ENCODE measurements at regions not wholly inside any gene's neighbourhood (a gene's known extent, or its start where the extent isn't known, plus 50 kb on each side); places are given as distances from the start of the nearest gene placed in this dataset.
"Not testable (repeated sequence)": the region's sequence is repeated elsewhere in the genome, so short reads cannot be mapped to it uniquely, and the experiment has no call there.

- DNase-seq (ENCODE audit: extremely low read depth in 1 of 2, low read depth in 1 of 2), result not testable (repeated sequence)
These were observed 61.1 kb downstream of the DEFB131A start for GRCh38 chr4:9505341-9505740.

GRCh38 chr4:9506672-9507071, 62.5 kb downstream of the DEFB131A start:
- not testable (repeated sequence) for DNase-seq (ENCODE audit: extremely low read depth in 1 of 2, low read depth in 1 of 2)

GRCh38 chr4:9512941-9513340, 68.7 kb downstream of the DEFB131A start:
- DNase-seq (ENCODE audit: extremely low read depth in 1 of 2, low read depth in 1 of 2), result not testable (repeated sequence)

GRCh38 chr4:9519631-9520030, 75.4 kb downstream of the DEFB131A start:
- DNase-seq (ENCODE audit: extremely low read depth in 1 of 2, low read depth in 1 of 2), result not testable (repeated sequence)

GRCh38 chr4:9522903-9523302, 78.7 kb downstream of the DEFB131A start:
- DNase-seq (ENCODE audit: extremely low read depth in 1 of 2, low read depth in 1 of 2), result not testable (repeated sequence)

GRCh38 chr4:9524406-9524805, 80.2 kb downstream of the DEFB131A start:
- DNase-seq (ENCODE audit: extremely low read depth in 1 of 2, low read depth in 1 of 2), result not testable (repeated sequence)

- peak; percentile 11 to 51 for DNase-seq (ENCODE audit: extremely low read depth in 1 of 2, low read depth in 1 of 2)
These were observed 88.1 kb downstream of the DEFB131A start for GRCh38 chr4:9532134-9532862.

GRCh38 chr4:9532863-9533192, 88.6 kb downstream of the DEFB131A start:
- not testable (repeated sequence) for DNase-seq (ENCODE audit: extremely low read depth in 1 of 2, low read depth in 1 of 2)

GRCh38 chr4:9537101-9537500, 92.9 kb downstream of the DEFB131A start:
- DNase-seq (ENCODE audit: extremely low read depth in 1 of 2, low read depth in 1 of 2), result not testable (repeated sequence)

- DNase-seq (ENCODE audit: extremely low read depth in 1 of 2, low read depth in 1 of 2), result not testable (repeated sequence)
These were observed 95.8 kb downstream of the DEFB131A start for GRCh38 chr4:9539939-9540520.

GRCh38 chr4:9541388-9541915, 97.2 kb downstream of the DEFB131A start:
- DNase-seq (ENCODE audit: extremely low read depth in 1 of 2, low read depth in 1 of 2), result not testable (repeated sequence)

- DNase-seq (ENCODE audit: extremely low read depth in 1 of 2, low read depth in 1 of 2), result not testable (repeated sequence)
These were observed 100.6 kb downstream of the DEFB131A start for GRCh38 chr4:9544851-9545250.

- not testable (repeated sequence) for DNase-seq (ENCODE audit: extremely low read depth in 1 of 2, low read depth in 1 of 2)
These were observed 103.3 kb downstream of the DEFB131A start for GRCh38 chr4:9547470-9547869.

- not testable (repeated sequence) for DNase-seq (ENCODE audit: extremely low read depth in 1 of 2, low read depth in 1 of 2)
These were observed 111.9 kb downstream of the DEFB131A start for GRCh38 chr4:9556076-9556475.

- DNase-seq (ENCODE audit: extremely low read depth in 1 of 2, low read depth in 1 of 2), result not testable (repeated sequence)
These were observed 133.7 kb downstream of the DEFB131A start for GRCh38 chr4:9577869-9578268.

- DNase-seq (ENCODE audit: extremely low read depth in 1 of 2, low read depth in 1 of 2), result not testable (repeated sequence)
These were observed 138.7 kb downstream of the DEFB131A start for GRCh38 chr4:9582880-9583279.

- DNase-seq (ENCODE audit: extremely low read depth in 1 of 2, low read depth in 1 of 2), result no peak
These were observed 147.8 kb downstream of the DEFB131A start for GRCh38 chr4:9592010-9592409.

GRCh38 chr4:9594948-9595347, 150.7 kb downstream of the DEFB131A start:
- no peak for DNase-seq (ENCODE audit: extremely low read depth in 1 of 2, low read depth in 1 of 2)

GRCh38 chr4:9595531-9595930, 151.3 kb downstream of the DEFB131A start:
- DNase-seq (ENCODE audit: extremely low read depth in 1 of 2, low read depth in 1 of 2), result not testable (repeated sequence)

GRCh38 chr4:9599266-9599665, 155.1 kb downstream of the DEFB131A start:
- DNase-seq (ENCODE audit: extremely low read depth in 1 of 2, low read depth in 1 of 2), result no peak

- DNase-seq (ENCODE audit: extremely low read depth in 1 of 2, low read depth in 1 of 2), result no peak
These were observed 156.0 kb downstream of the DEFB131A start for GRCh38 chr4:9600246-9600645.

- DNase-seq (ENCODE audit: extremely low read depth in 1 of 2, low read depth in 1 of 2), result no peak
These were observed 158.2 kb downstream of the DEFB131A start for GRCh38 chr4:9602389-9602914.
